ENCODE measurements at regions not wholly inside any gene's neighbourhood (a gene's known extent, or its start where the extent isn't known, plus 50 kb on each side); places are given as distances from the start of the nearest gene placed in this dataset.
A peak's percentile ranks its signal among the peaks of the same experiment; 100 is the strongest.
"Not testable (repeated sequence)": the region's sequence is repeated elsewhere in the genome, so short reads cannot be mapped to it uniquely, and the experiment has no call there.

GRCh38 chr7:17095931-17096330 is 202.5 kb upstream of the AHR start:
- peak; percentile 21 for DNase-seq

- no peak for DNase-seq
These were observed 200.7 kb upstream of the AHR start for GRCh38 chr7:17097668-17098297.

- DNase-seq = no peak
These were observed 199.9 kb upstream of the AHR start for GRCh38 chr7:17098515-17098914.

- DNase-seq = no peak
These were observed 199.1 kb upstream of the AHR start for GRCh38 chr7:17099083-17099973.

GRCh38 chr7:17099974-17100509 is 198.4 kb upstream of the AHR start:
- DNase-seq = not testable (repeated sequence)

GRCh38 chr7:17101207-17101696 is 197.2 kb upstream of the AHR start:
- no peak for DNase-seq

GRCh38 chr7:17103170-17103569 is 195.3 kb upstream of the AHR start:
- DNase-seq = no peak

GRCh38 chr7:17103984-17104383 is 194.5 kb upstream of the AHR start:
- no peak for DNase-seq

- no peak for DNase-seq
These were observed 194.0 kb upstream of the AHR start for GRCh38 chr7:17104419-17104818.

- no peak for DNase-seq
These were observed 192.8 kb upstream of the AHR start for GRCh38 chr7:17105701-17106100.

GRCh38 chr7:17108049-17108584 is 190.3 kb upstream of the AHR start:
- DNase-seq = no peak

GRCh38 chr7:17109020-17109419 is 189.4 kb upstream of the AHR start:
- no peak for DNase-seq

GRCh38 chr7:17113770-17114169 is 184.7 kb upstream of the AHR start:
- DNase-seq = not testable (repeated sequence)

- no peak for DNase-seq
These were observed 180.0 kb upstream of the AHR start for GRCh38 chr7:17118412-17118811.

- no peak for DNase-seq
These were observed 177.7 kb upstream of the AHR start for GRCh38 chr7:17120756-17121155.

GRCh38 chr7:17121671-17122070 is 176.8 kb upstream of the AHR start:
- no peak for DNase-seq

GRCh38 chr7:17123020-17123419 is 175.4 kb upstream of the AHR start:
- peak; percentile 30 for DNase-seq

- DNase-seq = no peak
These were observed 171.8 kb upstream of the AHR start for GRCh38 chr7:17126413-17127268.

- no peak for DNase-seq
These were observed 169.2 kb upstream of the AHR start for GRCh38 chr7:17129218-17129617.

- DNase-seq = peak; percentile 18
These were observed 168.0 kb upstream of the AHR start for GRCh38 chr7:17130281-17131059.

- DNase-seq = no peak
These were observed 167.4 kb upstream of the AHR start for GRCh38 chr7:17131060-17131345.
